ENCODE measurements at regions not wholly inside any gene's neighbourhood (a gene's known extent, or its start where the extent isn't known, plus 50 kb on each side); places are given as distances from the start of the nearest gene placed in this dataset.

- TF ChIP-seq POLR2AphosphoS5 (IDR thresholded peaks at IDR 0.05; ENCODE audit: low read depth, low read length) (no peak), TAF1 (IDR thresholded peaks at IDR 0.05; ENCODE audit: borderline replicate concordance, insufficient read depth, low read length) (no peak), REST (IDR thresholded peaks at IDR 0.05; ENCODE audit: insufficient read depth in 1 of 2, low read depth in 2 of 2, low read length in 2 of 2) (no peak), FOXP2 (optimal IDR thresholded peaks at IDR 0.05; ENCODE audit: borderline replicate concordance, extremely low read depth, extremely low read length, insufficient read depth) (no peak), SIN3A (IDR thresholded peaks at IDR 0.05; ENCODE audit: borderline replicate concordance, insufficient read depth, low read length) (no peak)
Measured at GRCh38 chr13:97695684-97696083, 257.8 kb upstream of the IPO5 start.

- TF ChIP-seq FOXP2 (optimal IDR thresholded peaks at IDR 0.05; ENCODE audit: borderline replicate concordance, extremely low read depth, extremely low read length, insufficient read depth), result no peak
- TF ChIP-seq SIN3A (IDR thresholded peaks at IDR 0.05; ENCODE audit: borderline replicate concordance, insufficient read depth, low read length), result no peak
- TF ChIP-seq TAF1 (IDR thresholded peaks at IDR 0.05; ENCODE audit: borderline replicate concordance, insufficient read depth, low read length), result no peak
- no peak for TF ChIP-seq REST (IDR thresholded peaks at IDR 0.05; ENCODE audit: insufficient read depth in 1 of 2, low read depth in 2 of 2, low read length in 2 of 2)
- no peak for TF ChIP-seq POLR2AphosphoS5 (IDR thresholded peaks at IDR 0.05; ENCODE audit: low read depth, low read length)
Measured at GRCh38 chr13:97696921-97697320, 256.6 kb upstream of the IPO5 start.

GRCh38 chr13:97700306-97700848, 253.1 kb upstream of the IPO5 start:
- TF ChIP-seq TAF1 (IDR thresholded peaks at IDR 0.05; ENCODE audit: borderline replicate concordance, insufficient read depth, low read length) (no peak), REST (IDR thresholded peaks at IDR 0.05; ENCODE audit: insufficient read depth in 1 of 2, low read depth in 2 of 2, low read length in 2 of 2) (no peak), SIN3A (IDR thresholded peaks at IDR 0.05; ENCODE audit: borderline replicate concordance, insufficient read depth, low read length) (no peak), POLR2AphosphoS5 (IDR thresholded peaks at IDR 0.05; ENCODE audit: low read depth, low read length) (no peak), FOXP2 (optimal IDR thresholded peaks at IDR 0.05; ENCODE audit: borderline replicate concordance, extremely low read depth, extremely low read length, insufficient read depth) (no peak)

GRCh38 chr13:97702614-97703013, 250.9 kb upstream of the IPO5 start:
- TF ChIP-seq POLR2AphosphoS5 (IDR thresholded peaks at IDR 0.05; ENCODE audit: low read depth, low read length), result no peak
- no peak for TF ChIP-seq REST (IDR thresholded peaks at IDR 0.05; ENCODE audit: insufficient read depth in 1 of 2, low read depth in 2 of 2, low read length in 2 of 2)
- no peak for TF ChIP-seq TAF1 (IDR thresholded peaks at IDR 0.05; ENCODE audit: borderline replicate concordance, insufficient read depth, low read length)
- no peak for TF ChIP-seq FOXP2 (optimal IDR thresholded peaks at IDR 0.05; ENCODE audit: borderline replicate concordance, extremely low read depth, extremely low read length, insufficient read depth)
- no peak for TF ChIP-seq SIN3A (IDR thresholded peaks at IDR 0.05; ENCODE audit: borderline replicate concordance, insufficient read depth, low read length)

GRCh38 chr13:97710797-97711196, 242.7 kb upstream of the IPO5 start:
- no peak for TF ChIP-seq POLR2AphosphoS5 (IDR thresholded peaks at IDR 0.05; ENCODE audit: low read depth, low read length)
- no peak for TF ChIP-seq FOXP2 (optimal IDR thresholded peaks at IDR 0.05; ENCODE audit: borderline replicate concordance, extremely low read depth, extremely low read length, insufficient read depth)
- no peak for TF ChIP-seq SIN3A (IDR thresholded peaks at IDR 0.05; ENCODE audit: borderline replicate concordance, insufficient read depth, low read length)
- TF ChIP-seq REST (IDR thresholded peaks at IDR 0.05; ENCODE audit: insufficient read depth in 1 of 2, low read depth in 2 of 2, low read length in 2 of 2), result no peak
- TF ChIP-seq TAF1 (IDR thresholded peaks at IDR 0.05; ENCODE audit: borderline replicate concordance, insufficient read depth, low read length), result no peak

All from PFSK-1 (cell line).